H9 (cell line): ENCODE measurements at regions not wholly inside any gene's neighbourhood (a gene's known extent, or its start where the extent isn't known, plus 50 kb on each side); places are given as distances from the start of the nearest gene placed in this dataset.

Experiments
- DNase-seq: peaks from one replicate; pipeline ENCODE4 v3.0.0-alpha.2; 2017
- H2AFZ ChIP-seq: one replicate; pipeline ENCODE4 v1.6.1; 2013; ENCODE audit warnings: mild to moderate bottlenecking, low read length, control low read depth, moderate library complexity
- H2AK5ac ChIP-seq: 2 replicates; pipeline ENCODE4 v1.6.1; 2013; ENCODE audit warnings: low read length, control low read depth, mixed read lengths; ENCODE audit not compliant: insufficient read length
- H2BK120ac ChIP-seq: one replicate; pipeline ENCODE4 v1.6.1; 2013; ENCODE audit warnings: low read depth, mild to moderate bottlenecking, low read length, control low read depth, inconsistent platforms; ENCODE audit not compliant: poor library complexity, severe bottlenecking
- H2BK12ac ChIP-seq: 2 replicates; pipeline ENCODE4 v1.6.1; 2013; ENCODE audit warnings: low read length, control low read depth, mixed read lengths, low read depth; ENCODE audit not compliant: insufficient read length
- H2BK15ac ChIP-seq: 2 replicates; pipeline ENCODE4 v1.6.1; 2013; ENCODE audit warnings: low read depth, low read length, control low read depth
- H2BK20ac ChIP-seq: one replicate; pipeline ENCODE4 v1.6.1; 2013; ENCODE audit warnings: low read depth, mild to moderate bottlenecking, low read length, control low read depth, inconsistent platforms; ENCODE audit not compliant: poor library complexity, severe bottlenecking
- H2BK5ac ChIP-seq: 2 replicates; pipeline ENCODE4 v1.6.1; 2013; ENCODE audit warnings: low read length, control low read depth, mixed read lengths; ENCODE audit not compliant: insufficient read length
- H3K14ac ChIP-seq: 2 replicates; pipeline ENCODE4 v1.6.1; 2013; ENCODE audit warnings: low read length, control low read depth; ENCODE audit not compliant: insufficient read depth
- H3K18ac ChIP-seq: 2 replicates; pipeline ENCODE4 v1.6.1; 2013; ENCODE audit warnings: low read depth, mild to moderate bottlenecking, mixed read lengths, low read length, control low read depth; ENCODE audit not compliant: insufficient read length
- H3K23ac ChIP-seq: 2 replicates; pipeline ENCODE4 v1.6.1; 2013; ENCODE audit warnings: low read length, control low read depth, mixed read lengths, low read depth; ENCODE audit not compliant: insufficient read length
- H3K23me2 ChIP-seq: 2 replicates; pipeline ENCODE4 v1.6.1; 2013; ENCODE audit warnings: low read depth, mild to moderate bottlenecking, mixed read lengths, low read length, control low read depth; ENCODE audit not compliant: insufficient read length, poor library complexity, severe bottlenecking
- H3K27ac ChIP-seq: 2 replicates; pipeline ENCODE4 v1.5.1; 2013; ENCODE audit warnings: low read length, control low read depth, mixed read lengths, low read depth; ENCODE audit not compliant: insufficient read length
- H3K27me3 ChIP-seq: 2 replicates; pipeline ENCODE4 v1.6.1; 2013; ENCODE audit warnings: low read length, control low read depth, inconsistent platforms; ENCODE audit not compliant: insufficient read depth
- H3K4ac ChIP-seq: 2 replicates; pipeline ENCODE4 v1.6.1; 2013; ENCODE audit warnings: low read depth, mild to moderate bottlenecking, control low read depth, inconsistent platforms, low read length, moderate library complexity
- H3K4me1 ChIP-seq: 2 replicates; pipeline ENCODE4 v1.6.1; 2013; ENCODE audit warnings: low read length, control low read depth, inconsistent platforms; ENCODE audit not compliant: insufficient read depth
- H3K4me2 ChIP-seq: 2 replicates; pipeline ENCODE4 v1.6.1; 2013; ENCODE audit warnings: low read length, control low read depth, mixed read lengths; ENCODE audit not compliant: insufficient read length, insufficient read depth
- H3K56ac ChIP-seq: 2 replicates; pipeline ENCODE4 v1.6.1; 2013; ENCODE audit warnings: low read depth, mild to moderate bottlenecking, mixed read lengths, low read length, control low read depth; ENCODE audit not compliant: insufficient read length
- H3K79me1 ChIP-seq: 2 replicates; pipeline ENCODE4 v1.6.1; 2013; ENCODE audit warnings: low read depth, mild to moderate bottlenecking, moderate library complexity, low read length, control low read depth, inconsistent platforms; ENCODE audit not compliant: insufficient read depth, poor library complexity, severe bottlenecking
- H3K79me2 ChIP-seq: 2 replicates; pipeline ENCODE4 v1.6.1; 2013; ENCODE audit warnings: low read length, control low read depth, inconsistent platforms; ENCODE audit not compliant: insufficient read depth
- H3K9ac ChIP-seq: 2 replicates; pipeline ENCODE4 v1.6.1; 2013; ENCODE audit warnings: low read length, control low read depth, mixed read lengths; ENCODE audit not compliant: insufficient read length; ENCODE audit errors: extremely low read depth
- H3K9me3 ChIP-seq: one replicate; pipeline ENCODE4 v1.6.1; 2013; ENCODE audit warnings: low read depth, low read length, inconsistent platforms; ENCODE audit not compliant: control insufficient read depth
- H3T11ph ChIP-seq: one replicate; pipeline ENCODE4 v1.6.1; 2013; ENCODE audit warnings: mild to moderate bottlenecking, low read length, control low read depth, inconsistent platforms
- H4K20me1 ChIP-seq: one replicate; pipeline ENCODE4 v1.6.1; 2013; ENCODE audit not compliant: control insufficient read depth, insufficient read length, insufficient read depth
- H4K5ac ChIP-seq: 2 replicates; pipeline ENCODE4 v1.6.1; 2013; ENCODE audit warnings: low read depth, mild to moderate bottlenecking, mixed read lengths, low read length, control low read depth; ENCODE audit not compliant: insufficient read length
- H4K8ac ChIP-seq: replicated peaks from 2 replicates; pipeline ENCODE4 v1.6.1; 2013; ENCODE audit warnings: low read length, control low read depth, mixed read lengths, low read depth; ENCODE audit not compliant: insufficient read length
- H4K91ac ChIP-seq: 2 replicates; pipeline ENCODE4 v1.6.1; 2013; ENCODE audit warnings: low read depth, mild to moderate bottlenecking, moderate library complexity, mixed read lengths, low read length, control low read depth; ENCODE audit not compliant: insufficient read length
- H3K27ac Mint-ChIP-seq, 3 experiments: 2 replicates in 2 of 3; 3 replicates in 1 of 3; pipeline ENCODE4 v1.8.0; 2020 to 2021; ENCODE audit warnings: mixed read lengths in 3 of 3, mild to moderate bottlenecking in 1 of 3, moderate library complexity in 1 of 3
- H3K27me3 Mint-ChIP-seq: 2 replicates; pipeline ENCODE4 v1.8.0; 2021; ENCODE audit warnings: low read depth, mild to moderate bottlenecking, moderate library complexity, mixed read lengths
- H3K36me3 Mint-ChIP-seq, 3 experiments: 2 replicates in 2 of 3; 3 replicates in 1 of 3; pipeline ENCODE4 v1.8.0; 2020 to 2021; ENCODE audit warnings: low read depth in 3 of 3, mixed read lengths in 3 of 3; ENCODE audit not compliant: insufficient read depth in 1 of 3
- H3K4me1 Mint-ChIP-seq, 2 experiments: 2 replicates each; pipeline ENCODE4 v1.8.0; 2020; ENCODE audit warnings: mixed read lengths in 2 of 2
- H3K4me3 Mint-ChIP-seq, 2 experiments: 2 replicates in 1 of 2; 3 replicates in 1 of 2; pipeline ENCODE4 v1.8.0; 2020 to 2021; ENCODE audit warnings: mild to moderate bottlenecking in 2 of 2, mixed read lengths in 2 of 2, moderate library complexity in 1 of 2
- H3K9me3 Mint-ChIP-seq, 2 experiments: 2 replicates in 1 of 2; 3 replicates in 1 of 2; pipeline ENCODE4 v1.8.0; 2020; ENCODE audit warnings: mild to moderate bottlenecking in 2 of 2, mixed read lengths in 2 of 2, moderate library complexity in 1 of 2
- CTCF ChIP-seq: fragments of 200-600 bp; sonication (generic); conservative IDR thresholded peaks from 3 replicates; pipeline ENCODE4 v1.8.0; 2021; ENCODE audit warnings: antibody characterized with exemption, mild to moderate bottlenecking
- WGBS: extraction: QIAGEN DNeasy Blood & Tissue Kit; methylation state at CpG from one replicate; pipeline ENCODE4 v1.1.7; 2013; ENCODE audit warnings: missing lambda C conversion rate, low lambda C conversion rate, mixed read lengths; ENCODE audit not compliant: insufficient read length; ENCODE audit errors: extremely low coverage; 5-methylcytosine and 5-hydroxymethylcytosine counted together

- H3K4me3 Mint-ChIP-seq: no peak overlapping the region
- WGBS: no CpG with 5 or more reads among the region's 3 CpGs
Measured at GRCh38 chr7:12827920-12828319, 140.5 kb downstream of the ARL4A start.

More at GRCh38 chr7:12827920-12828319, 140.5 kb downstream of the ARL4A start:
- H3T11ph ChIP-seq: no peak overlapping the region
- H3K4me2 ChIP-seq: no peak overlapping the region
- TF ChIP-seq CTCF: no peak
- H3K27ac ChIP-seq: no peak overlapping the region
- H3K36me3 Mint-ChIP-seq: peaks cover under 1 to 19% (median 16%) of the 10 kb centered on the region in 3 experiments; a peak in 6 of 7 replicates
- H4K5ac ChIP-seq: no peak overlapping the region
- no peaks in the 10 kb centered on the region for H3K9me3 ChIP-seq
- no peak overlapping the region for H4K91ac ChIP-seq
- no peaks in the 10 kb centered on the region for H3K27me3 ChIP-seq
- H2AFZ ChIP-seq: no peak overlapping the region
- no peak overlapping the region for H2AK5ac ChIP-seq
- H3K27me3 Mint-ChIP-seq: no peaks in the 10 kb centered on the region
- H3K9ac ChIP-seq: no peak overlapping the region
- no peaks in the 10 kb centered on the region for H4K20me1 ChIP-seq
- no peak overlapping the region for H2BK12ac ChIP-seq
- no peak overlapping the region for H2BK5ac ChIP-seq
- no peak overlapping the region for H3K56ac ChIP-seq
- H3K79me2 ChIP-seq: no peaks in the 10 kb centered on the region
- no peak overlapping the region for H3K23ac ChIP-seq
- no peak for DNase-seq
- no peaks in the 10 kb centered on the region for H3K4me1 ChIP-seq
- H4K8ac ChIP-seq: no peak overlapping the region
- no peaks in the 10 kb centered on the region for H3K79me1 ChIP-seq
- H3K18ac ChIP-seq: no peak overlapping the region
- no peak overlapping the region for H2BK20ac ChIP-seq
- peaks cover 14 to 16% of the 10 kb centered on the region in 2 experiments; a peak in 4 of 5 replicates for H3K9me3 Mint-ChIP-seq
- H2BK15ac ChIP-seq: no peak overlapping the region
- H3K4me1 Mint-ChIP-seq: peaks cover 7 to 9% of the 10 kb centered on the region in 2 experiments
- H3K23me2 ChIP-seq: no peaks in the 10 kb centered on the region
- H3K27ac Mint-ChIP-seq: no peak overlapping the region
- H2BK120ac ChIP-seq: no peak overlapping the region
- H3K14ac ChIP-seq: no peak overlapping the region
- H3K4ac ChIP-seq: no peak overlapping the region
